ENCODE measurements at regions not wholly inside any gene's neighbourhood (a gene's known extent, or its start where the extent isn't known, plus 50 kb on each side); places are given as distances from the start of the nearest gene placed in this dataset.

- no peak overlapping the region for H3K4me3 ChIP-seq (ENCODE audit: low read length)
- H2AFZ ChIP-seq (ENCODE audit: low read depth, low read length) = no peak overlapping the region
- no peaks in the 10 kb centered on the region for H3K27me3 ChIP-seq (ENCODE audit: insufficient read depth, low read length)
- H3K9me3 ChIP-seq (ENCODE audit: low read length) = no peaks in the 10 kb centered on the region
- H3K4me1 ChIP-seq (ENCODE audit: insufficient read depth, low read length) = no peaks in the 10 kb centered on the region
- no peaks in the 10 kb centered on the region for H3K36me3 ChIP-seq (ENCODE audit: insufficient read depth, low read length)
Measured at GRCh38 chr4:178665916-178666315, 1223.7 kb upstream of the AGA start.

- H2AFZ ChIP-seq (ENCODE audit: low read depth, low read length) = no peak overlapping the region
- no peak overlapping the region for H3K4me3 ChIP-seq (ENCODE audit: low read length)
- H3K27me3 ChIP-seq (ENCODE audit: insufficient read depth, low read length) = no peaks in the 10 kb centered on the region
- no peaks in the 10 kb centered on the region for H3K36me3 ChIP-seq (ENCODE audit: insufficient read depth, low read length)
- no peaks in the 10 kb centered on the region for H3K9me3 ChIP-seq (ENCODE audit: low read length)
- no peaks in the 10 kb centered on the region for H3K4me1 ChIP-seq (ENCODE audit: insufficient read depth, low read length)
Measured at GRCh38 chr4:178671766-178672165, 1229.5 kb upstream of the AGA start.

GRCh38 chr4:178672512-178672911 lies 1230.3 kb upstream of the AGA start:
- no peaks in the 10 kb centered on the region for H3K4me1 ChIP-seq (ENCODE audit: insufficient read depth, low read length)
- no peaks in the 10 kb centered on the region for H3K9me3 ChIP-seq (ENCODE audit: low read length)
- H2AFZ ChIP-seq (ENCODE audit: low read depth, low read length) = no peak overlapping the region
- H3K36me3 ChIP-seq (ENCODE audit: insufficient read depth, low read length) = no peaks in the 10 kb centered on the region
- H3K27me3 ChIP-seq (ENCODE audit: insufficient read depth, low read length) = no peaks in the 10 kb centered on the region
- no peak overlapping the region for H3K4me3 ChIP-seq (ENCODE audit: low read length)

GRCh38 chr4:178681871-178682270 lies 1239.6 kb upstream of the AGA start:
- Histone ChIP-seq H2AFZ (ENCODE audit: low read depth, low read length) (no peak overlapping the region), H3K27me3 (ENCODE audit: insufficient read depth, low read length) (no peaks in the 10 kb centered on the region), H3K4me1 (ENCODE audit: insufficient read depth, low read length) (no peaks in the 10 kb centered on the region), H3K9me3 (ENCODE audit: low read length) (no peaks in the 10 kb centered on the region), H3K4me3 (ENCODE audit: low read length) (no peak overlapping the region), H3K36me3 (ENCODE audit: insufficient read depth, low read length) (no peaks in the 10 kb centered on the region)

DNA sequence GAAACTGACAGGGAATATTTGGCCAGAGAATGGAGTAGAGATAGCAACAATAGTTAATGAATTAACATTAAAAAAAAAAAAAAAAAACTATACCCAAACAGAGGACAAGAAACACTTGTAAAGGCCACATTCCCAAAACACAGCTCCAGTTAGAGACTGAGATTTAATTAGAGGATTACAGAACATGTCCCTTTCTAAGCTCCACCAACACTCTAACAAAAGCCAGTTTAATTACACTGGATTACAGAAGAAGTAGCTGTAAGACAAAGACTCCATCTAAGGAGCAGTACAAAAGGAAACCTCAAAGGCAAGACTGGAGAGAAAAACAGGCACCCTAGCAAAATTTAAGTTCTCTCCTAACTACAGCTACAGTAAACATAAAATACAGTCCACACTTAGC lies 1247.7 kb upstream of the AGA start:
- no peaks in the 10 kb centered on the region for H3K27me3 ChIP-seq (ENCODE audit: insufficient read depth, low read length)
- no peak overlapping the region for H3K4me3 ChIP-seq (ENCODE audit: low read length)
- no peaks in the 10 kb centered on the region for H3K9me3 ChIP-seq (ENCODE audit: low read length)
- H3K4me1 ChIP-seq (ENCODE audit: insufficient read depth, low read length) = no peaks in the 10 kb centered on the region
- no peak overlapping the region for H2AFZ ChIP-seq (ENCODE audit: low read depth, low read length)
- H3K36me3 ChIP-seq (ENCODE audit: insufficient read depth, low read length) = no peaks in the 10 kb centered on the region

GRCh38 chr4:178693816-178694215 lies 1251.6 kb upstream of the AGA start:
- H3K27me3 ChIP-seq (ENCODE audit: insufficient read depth, low read length) = no peaks in the 10 kb centered on the region
- H3K9me3 ChIP-seq (ENCODE audit: low read length) = no peaks in the 10 kb centered on the region
- no peaks in the 10 kb centered on the region for H3K4me1 ChIP-seq (ENCODE audit: insufficient read depth, low read length)
- no peak overlapping the region for H2AFZ ChIP-seq (ENCODE audit: low read depth, low read length)
- H3K4me3 ChIP-seq (ENCODE audit: low read length) = no peak overlapping the region
- no peaks in the 10 kb centered on the region for H3K36me3 ChIP-seq (ENCODE audit: insufficient read depth, low read length)

DNA sequence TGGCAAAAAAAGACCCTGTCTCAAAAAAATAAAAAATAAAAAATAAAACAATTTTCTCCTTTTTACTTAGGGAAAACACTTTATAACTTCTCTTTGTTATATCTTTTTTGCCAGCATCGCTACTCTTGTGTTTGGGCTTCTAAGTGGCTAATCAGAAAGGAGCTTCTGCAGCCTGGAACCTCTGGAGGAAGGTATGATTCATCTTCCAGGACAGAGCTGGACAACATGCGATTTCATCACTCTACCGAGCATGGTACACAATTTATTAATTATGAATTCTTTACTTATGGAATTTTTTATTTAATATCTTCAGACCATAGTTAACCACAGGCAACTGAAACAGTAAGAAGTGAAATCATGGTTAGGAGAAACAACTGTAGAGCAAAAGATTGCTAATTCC lies 1254.3 kb upstream of the AGA start:
- Histone ChIP-seq H3K9me3 (ENCODE audit: low read length) (no peaks in the 10 kb centered on the region), H3K27me3 (ENCODE audit: insufficient read depth, low read length) (no peaks in the 10 kb centered on the region), H3K4me1 (ENCODE audit: insufficient read depth, low read length) (no peaks in the 10 kb centered on the region), H2AFZ (ENCODE audit: low read depth, low read length) (no peak overlapping the region), H3K36me3 (ENCODE audit: insufficient read depth, low read length) (no peaks in the 10 kb centered on the region), H3K4me3 (ENCODE audit: low read length) (no peak overlapping the region)

DNA sequence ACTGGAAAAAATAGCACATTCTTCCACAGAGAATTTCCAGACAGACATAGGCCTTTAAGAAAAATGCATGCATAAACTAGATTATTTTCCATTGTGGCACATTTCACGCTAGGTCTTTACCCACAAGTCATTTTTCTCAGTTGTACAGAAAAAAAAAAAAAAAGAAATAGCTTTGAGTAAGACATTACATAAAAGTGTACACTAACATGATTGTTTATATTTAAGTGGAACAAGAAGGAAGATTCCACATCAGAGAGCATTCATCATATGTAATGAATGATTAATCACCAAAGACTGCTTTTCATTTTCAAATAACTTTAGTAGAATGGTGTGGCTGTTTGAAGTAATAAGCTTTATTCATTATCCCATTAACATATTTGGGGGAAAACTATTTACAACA lies 1270.2 kb upstream of the AGA start:
- H3K4me3 ChIP-seq (ENCODE audit: low read length) = no peak overlapping the region
- H3K9me3 ChIP-seq (ENCODE audit: low read length) = no peaks in the 10 kb centered on the region
- H3K4me1 ChIP-seq (ENCODE audit: insufficient read depth, low read length) = no peaks in the 10 kb centered on the region
- no peak overlapping the region for H2AFZ ChIP-seq (ENCODE audit: low read depth, low read length)
- no peaks in the 10 kb centered on the region for H3K27me3 ChIP-seq (ENCODE audit: insufficient read depth, low read length)
- no peaks in the 10 kb centered on the region for H3K36me3 ChIP-seq (ENCODE audit: insufficient read depth, low read length)

DNA sequence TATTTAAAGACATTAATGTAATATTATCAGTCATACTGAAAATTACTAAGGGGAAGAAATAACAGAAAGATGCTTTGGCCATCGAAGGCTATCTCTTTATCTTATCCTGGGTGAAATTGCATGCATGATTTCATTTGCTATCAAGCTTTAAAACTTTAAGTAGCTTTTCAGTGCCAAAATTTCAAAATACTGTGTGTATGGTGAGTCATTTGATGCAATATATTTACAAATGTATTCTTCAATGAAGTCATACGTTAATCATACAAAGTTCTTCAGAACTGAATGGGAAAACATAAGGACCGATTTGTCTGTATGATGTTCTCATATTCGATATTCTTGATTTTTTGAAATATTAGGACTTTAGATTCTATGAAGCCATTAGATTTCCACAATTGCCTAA lies 1295.8 kb upstream of the AGA start:
- Histone ChIP-seq H2AFZ (ENCODE audit: low read depth, low read length) (no peak overlapping the region), H3K27me3 (ENCODE audit: insufficient read depth, low read length) (no peaks in the 10 kb centered on the region), H3K4me1 (ENCODE audit: insufficient read depth, low read length) (no peaks in the 10 kb centered on the region), H3K4me3 (ENCODE audit: low read length) (no peak overlapping the region), H3K9me3 (ENCODE audit: low read length) (no peaks in the 10 kb centered on the region), H3K36me3 (ENCODE audit: insufficient read depth, low read length) (no peaks in the 10 kb centered on the region)

GRCh38 chr4:178745203-178745602 lies 1303.0 kb upstream of the AGA start:
- H3K36me3 ChIP-seq (ENCODE audit: insufficient read depth, low read length) = no peaks in the 10 kb centered on the region
- H3K4me1 ChIP-seq (ENCODE audit: insufficient read depth, low read length) = no peaks in the 10 kb centered on the region
- H3K4me3 ChIP-seq (ENCODE audit: low read length) = no peak overlapping the region
- H3K9me3 ChIP-seq (ENCODE audit: low read length) = no peaks in the 10 kb centered on the region
- H2AFZ ChIP-seq (ENCODE audit: low read depth, low read length) = no peak overlapping the region
- H3K27me3 ChIP-seq (ENCODE audit: insufficient read depth, low read length) = no peaks in the 10 kb centered on the region

GRCh38 chr4:178752954-178753525 lies 1310.8 kb upstream of the AGA start:
- no peaks in the 10 kb centered on the region for H3K9me3 ChIP-seq (ENCODE audit: low read length)
- H3K36me3 ChIP-seq (ENCODE audit: insufficient read depth, low read length) = no peaks in the 10 kb centered on the region
- H2AFZ ChIP-seq (ENCODE audit: low read depth, low read length) = peak overlapping the region; percentile 32
- H3K4me1 ChIP-seq (ENCODE audit: insufficient read depth, low read length) = no peaks in the 10 kb centered on the region
- H3K4me3 ChIP-seq (ENCODE audit: low read length) = no peak overlapping the region
- H3K27me3 ChIP-seq (ENCODE audit: insufficient read depth, low read length) = no peaks in the 10 kb centered on the region

DNA sequence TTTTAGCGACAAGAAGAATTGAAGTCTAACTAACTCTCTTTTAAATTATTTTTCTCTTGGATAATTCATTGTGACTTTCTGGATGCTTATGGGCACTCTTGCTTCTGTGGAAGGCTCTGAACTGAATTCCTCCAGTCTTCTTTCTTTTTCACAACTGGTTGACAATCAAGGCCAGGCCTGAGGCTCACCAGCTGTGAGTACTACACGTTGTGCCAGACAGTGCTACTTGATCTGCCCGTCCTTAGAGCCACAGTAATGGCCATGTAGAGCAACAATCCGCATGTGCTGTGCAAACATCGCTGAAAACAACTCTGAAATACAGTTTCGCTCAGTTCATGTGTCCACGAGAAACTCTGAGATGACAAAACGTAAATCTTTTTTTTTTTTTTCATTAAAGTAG lies 1336.3 kb upstream of the AGA start:
- H3K27me3 ChIP-seq (ENCODE audit: insufficient read depth, low read length) = no peaks in the 10 kb centered on the region

DNA sequence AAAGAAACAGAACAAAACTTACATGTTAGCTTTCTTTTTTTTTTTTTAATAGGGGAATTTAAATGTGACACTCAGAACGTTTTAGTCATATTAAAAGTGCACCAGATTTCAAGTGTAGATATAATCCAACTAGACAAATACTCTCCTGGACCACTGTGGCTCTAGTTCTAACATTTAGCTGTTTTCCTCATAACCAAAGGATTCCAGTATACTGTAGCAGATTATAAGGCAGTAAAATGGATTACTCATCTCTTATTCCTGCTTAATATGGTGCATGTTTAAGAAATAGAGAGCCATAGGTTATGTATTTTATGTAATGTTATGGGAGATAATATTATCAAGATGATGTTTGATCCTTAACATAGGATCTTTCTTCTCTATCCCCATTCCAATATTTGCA lies 1339.5 kb upstream of the AGA start:
- Histone ChIP-seq H2AFZ (ENCODE audit: low read depth, low read length) (no peak overlapping the region), H3K4me1 (ENCODE audit: insufficient read depth, low read length) (no peaks in the 10 kb centered on the region), H3K27me3 (ENCODE audit: insufficient read depth, low read length) (no peaks in the 10 kb centered on the region), H3K9me3 (ENCODE audit: low read length) (no peaks in the 10 kb centered on the region), H3K36me3 (ENCODE audit: insufficient read depth, low read length) (no peaks in the 10 kb centered on the region), H3K4me3 (ENCODE audit: low read length) (no peak overlapping the region)

More for the DNA sequence above, 1336.3 kb upstream of the AGA start:
- H3K9me3 ChIP-seq (ENCODE audit: low read length) = no peaks in the 10 kb centered on the region
- H2AFZ ChIP-seq (ENCODE audit: low read depth, low read length) = no peak overlapping the region
- no peaks in the 10 kb centered on the region for H3K36me3 ChIP-seq (ENCODE audit: insufficient read depth, low read length)
- no peaks in the 10 kb centered on the region for H3K4me1 ChIP-seq (ENCODE audit: insufficient read depth, low read length)
- no peak overlapping the region for H3K4me3 ChIP-seq (ENCODE audit: low read length)

DNA sequence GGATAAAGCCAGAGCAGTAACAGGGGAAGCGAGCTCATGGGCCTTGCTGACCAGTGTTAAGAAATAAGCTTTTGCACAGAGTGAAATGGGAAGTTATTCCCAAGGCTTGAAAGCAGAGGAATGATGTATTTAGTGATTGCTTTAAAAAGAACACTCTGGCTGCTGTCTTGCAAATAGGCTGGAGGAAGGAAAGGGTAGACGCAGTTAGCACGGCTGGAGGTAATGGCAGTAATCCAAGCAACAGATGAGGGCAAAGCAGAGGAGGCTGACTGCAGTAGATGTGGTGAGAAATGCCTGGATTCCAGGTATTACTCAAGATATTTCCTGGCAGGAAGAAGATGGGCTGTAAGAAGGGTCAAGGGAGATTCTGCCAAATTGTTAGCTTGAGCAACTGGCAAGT lies 1342.3 kb upstream of the AGA start:
- Histone ChIP-seq H3K4me3 (ENCODE audit: low read length) (no peak overlapping the region), H2AFZ (ENCODE audit: low read depth, low read length) (no peak overlapping the region), H3K4me1 (ENCODE audit: insufficient read depth, low read length) (no peaks in the 10 kb centered on the region), H3K27me3 (ENCODE audit: insufficient read depth, low read length) (no peaks in the 10 kb centered on the region), H3K36me3 (ENCODE audit: insufficient read depth, low read length) (no peaks in the 10 kb centered on the region), H3K9me3 (ENCODE audit: low read length) (no peaks in the 10 kb centered on the region)

Data from neuron (in vitro differentiated cells).